HCT116 (cell line): ENCODE measurements at regions not wholly inside any gene's neighbourhood (a gene's known extent, or its start where the extent isn't known, plus 50 kb on each side); places are given as distances from the start of the nearest gene placed in this dataset.

Experiments
- ATAC-seq: fragments of 200-7000 bp; cut with Tn5 transposase; 2 replicates; pipeline ENCODE4 v1.9.1; 2020; ENCODE audit warnings: mild to moderate bottlenecking, moderate library complexity
- BruUV-seq: library from RNA; stranded (reverse); fragments of 400-500 nt; replicated peaks from 2 replicates; lab custom pipeline; 2021; lab: Mats Ljungman, UMichigan
- CTCF ChIA-PET: fragments of 300-600 bp; sonication (Branson Sonifier 250); formaldehyde crosslinking; loops from one replicate; lab custom pipeline; 2021; ENCODE audit warnings: antibody characterized with exemption; lab: Charles Lee
- POLR2A ChIA-PET: fragments of 300-600, 350-600 bp; sonication (Branson Sonifier 250); formaldehyde crosslinking; loops from one replicate; lab custom pipeline; 2021; ENCODE audit warnings: antibody characterized with exemption; lab: Charles Lee
- RAD21 ChIA-PET, 2 experiments: fragments of 300-600 bp; sonication (Branson Sonifier 250); formaldehyde crosslinking; loops; one replicate each; lab custom pipeline; 2023; ENCODE audit warnings: low total read pairs in 2 of 2; ENCODE audit not compliant: uncharacterized antibody in 2 of 2, unreplicated experiment in 2 of 2, low non-redundant PET in 1 of 2; lab: Charles Lee
- DNase-seq: peaks from one replicate; pipeline ENCODE4 v3.0.0-alpha.2; 2010; ENCODE audit warnings: low read depth, low spot score
- H2AFZ ChIP-seq: fragments of 200-600 bp; shearing (Covaris generic), sonication (generic); 2 replicates; pipeline ENCODE4 v1.6.1; 2017; ENCODE audit warnings: low read depth, mixed run types, mixed read lengths, antibody characterized with exemption, low read length; ENCODE audit not compliant: poor library complexity, severe bottlenecking
- H3K27ac ChIP-seq: 2 replicates; pipeline ENCODE4 v1.5.1; 2012; ENCODE audit warnings: low read depth, low read length
- H3K27me3 ChIP-seq: fragments of 200-600 bp; sonication (generic); 2 replicates; pipeline ENCODE4 v1.6.1; 2016; ENCODE audit warnings: mixed run types, low read length, mixed read lengths; ENCODE audit not compliant: insufficient read depth
- H3K36me3 ChIP-seq, 2 experiments: fragments of 200-500 bp in 1 of 2; fragments of 200-600 bp in 1 of 2; sonication (Bioruptor generic) in 1 of 2; sonication (generic) in 1 of 2; 2 replicates each; pipeline versions ENCODE4 v1.5.1 to v1.6.1; 2014 to 2016; ENCODE audit warnings: low read length in 2 of 2, inconsistent platforms in 1 of 2, mixed read lengths in 1 of 2, mixed run types in 1 of 2; ENCODE audit not compliant: insufficient read depth in 2 of 2, control insufficient read depth in 1 of 2
- H3K4me1 ChIP-seq, 2 experiments: fragments of 200-600 bp in 1 of 2; sonication (generic) in 1 of 2; 2 replicates each; pipeline versions ENCODE4 v1.5.1 to v1.6.1; 2012 to 2017; ENCODE audit warnings: low read length in 2 of 2, inconsistent platforms in 1 of 2, mild to moderate bottlenecking in 1 of 2, mixed read lengths in 1 of 2, mixed run types in 1 of 2, moderate library complexity in 1 of 2; ENCODE audit not compliant: insufficient read depth in 2 of 2, control insufficient read depth in 1 of 2
- H3K4me2 ChIP-seq: fragments of 200-600 bp; sonication (generic); 2 replicates; pipeline ENCODE4 v1.6.1; 2017; ENCODE audit warnings: mixed run types, low read length, mixed read lengths
- H3K4me3 ChIP-seq, 2 experiments: fragments of 200-600 bp in 1 of 2; sonication (generic) in 1 of 2; replicated peaks in 1 of 2; 2 replicates each; pipeline ENCODE4 v1.5.1; 2011 to 2016; ENCODE audit warnings: low read length in 2 of 2, control low read depth in 1 of 2, low read depth in 1 of 2, mild to moderate bottlenecking in 1 of 2, mixed read lengths in 1 of 2, mixed run types in 1 of 2
- H3K79me2 ChIP-seq: fragments of 200-600 bp; sonication (generic); 2 replicates; pipeline ENCODE4 v1.6.1; 2017; ENCODE audit warnings: mild to moderate bottlenecking, mixed run types, low read length, moderate library complexity, mixed read lengths; ENCODE audit not compliant: insufficient read depth
- H3K9ac ChIP-seq: fragments of 200-600 bp; sonication (generic); 2 replicates; pipeline ENCODE4 v1.6.1; 2016; ENCODE audit warnings: low read length, mixed read lengths
- H3K9me2 ChIP-seq: fragments of 200-600 bp; sonication (generic), shearing (Covaris generic); 2 replicates; pipeline ENCODE4 v1.6.1; 2017; ENCODE audit warnings: mixed run types, mild to moderate bottlenecking, moderate library complexity; ENCODE audit not compliant: insufficient read depth
- H3K9me3 ChIP-seq, 2 experiments: fragments of 200-500 bp in 1 of 2; fragments of 200-600 bp in 1 of 2; sonication (Bioruptor generic) in 1 of 2; sonication (generic) in 1 of 2; 2 replicates each; pipeline ENCODE4 v1.6.1; 2014 to 2017; ENCODE audit warnings: low read length in 2 of 2, mixed read lengths in 2 of 2, inconsistent platforms in 1 of 2, low read depth in 1 of 2, mild to moderate bottlenecking in 1 of 2, mixed run types in 1 of 2, moderate library complexity in 1 of 2; ENCODE audit not compliant: control insufficient read depth in 1 of 2, insufficient read depth in 1 of 2
- H4K20me1 ChIP-seq: fragments of 200-600 bp; sonication (generic), shearing (Covaris generic); 2 replicates; pipeline ENCODE4 v1.6.1; 2017; ENCODE audit warnings: mixed run types, mild to moderate bottlenecking, moderate library complexity; ENCODE audit not compliant: insufficient read depth
- ATF3 ChIP-seq: IDR thresholded peaks from 2 replicates; pipeline ENCODE4 v1.6.1; 2012
- CBX3 ChIP-seq: IDR thresholded peaks from 2 replicates; pipeline ENCODE4 v1.6.1; 2012; ENCODE audit warnings: low read depth
- CEBPB ChIP-seq: IDR thresholded peaks from 2 replicates; pipeline ENCODE4 v1.6.1; 2012; ENCODE audit warnings: low read depth
- EGR1 ChIP-seq: IDR thresholded peaks from 2 replicates; pipeline ENCODE4 v1.6.1; 2012; ENCODE audit warnings: low read depth
- ELF1 ChIP-seq: IDR thresholded peaks from 2 replicates; pipeline ENCODE4 v1.6.1; 2012; ENCODE audit warnings: low read depth, borderline replicate concordance
- EZH2 ChIP-seq: fragments of 200-600 bp; sonication (generic); IDR thresholded peaks from 2 replicates; pipeline ENCODE4 v1.6.1; 2017; ENCODE audit warnings: antibody characterized with exemption, mixed run types
- EZH2phosphoT487 ChIP-seq: fragments of 200-600 bp; IDR thresholded peaks from 2 replicates; pipeline ENCODE4 v1.6.1; 2018; ENCODE audit warnings: antibody characterized with exemption, borderline replicate concordance
- FOSL1 ChIP-seq: IDR thresholded peaks from 2 replicates; pipeline ENCODE4 v1.6.1; 2012; ENCODE audit warnings: low read depth
- JUND ChIP-seq: IDR thresholded peaks from 2 replicates; pipeline ENCODE4 v1.6.1; 2012
- MAX ChIP-seq: IDR thresholded peaks from 2 replicates; pipeline ENCODE4 v1.6.1; 2012
- POLR2A ChIP-seq: IDR thresholded peaks from 2 replicates; pipeline ENCODE4 v1.7.0; 2011; ENCODE audit warnings: borderline replicate concordance; ENCODE audit not compliant: insufficient read depth, insufficient read length; ENCODE audit errors: extremely low read depth
- POLR2AphosphoS5 ChIP-seq: IDR thresholded peaks from 2 replicates; pipeline ENCODE4 v1.6.1; 2011; ENCODE audit warnings: mild to moderate bottlenecking, low read depth, low read length, moderate library complexity
- SIN3A ChIP-seq: IDR thresholded peaks from 2 replicates; pipeline ENCODE4 v1.6.1; 2012; ENCODE audit warnings: low read depth
- SP1 ChIP-seq: IDR thresholded peaks from 2 replicates; pipeline ENCODE4 v1.6.1; 2012; ENCODE audit warnings: low read depth
- SRF ChIP-seq: IDR thresholded peaks from 2 replicates; pipeline ENCODE4 v1.6.1; 2012; ENCODE audit warnings: low read depth
- YY1 ChIP-seq: IDR thresholded peaks from 2 replicates; pipeline ENCODE4 v1.6.1; 2011; ENCODE audit warnings: low read length, low read depth, moderate library complexity, mild to moderate bottlenecking; ENCODE audit not compliant: insufficient replicate concordance; ENCODE audit errors: extremely low read depth
- intact Hi-C: fragments of 100-400 bp; cut with micrococcal nuclease; formaldehyde crosslinking; loops from 2 replicates; pipeline ENCODE4 v1.10.0; 2022
- TF ChIP-seq, protein P1 (sequence below), 3 experiments: fragments of 200-600 bp in 1 of 3; sonication (generic) in 1 of 3; IDR thresholded peaks in 2 of 3; conservative IDR thresholded peaks in 1 of 3; 2 replicates each; pipeline ENCODE4 v1.5.1; 2012 to 2017; ENCODE audit warnings: low read depth in 2 of 3, low read length in 2 of 3, antibody characterized with exemption in 1 of 3, borderline replicate concordance in 1 of 3, control low read depth in 1 of 3, mild to moderate bottlenecking in 1 of 3, mixed read lengths in 1 of 3, mixed run types in 1 of 3, moderate library complexity in 1 of 3; ENCODE audit not compliant: insufficient read depth in 1 of 3
- TF ChIP-seq, protein P2 (sequence below): IDR thresholded peaks from 2 replicates; pipeline ENCODE4 v1.6.1; 2012; ENCODE audit warnings: low read depth

GRCh38 chr10:31593124-31593523 is 274.1 kb downstream of the ZEB1 start:
- Histone ChIP-seq H3K9me2 (no peaks in the 10 kb centered on the region), H3K36me3 (no peaks in the 10 kb centered on the region), H3K27ac (no peak overlapping the region), H3K27me3 (no peaks in the 10 kb centered on the region), H3K79me2 (no peaks in the 10 kb centered on the region), H3K4me2 (no peak overlapping the region), H3K4me1 (no peaks in the 10 kb centered on the region), H3K9ac (no peak overlapping the region), H3K4me3 (no peak overlapping the region), H2AFZ (no peak overlapping the region), H4K20me1 (no peaks in the 10 kb centered on the region), H3K9me3 (no peaks in the 10 kb centered on the region)
- TF ChIP-seq CEBPB (no peak), ELF1 (no peak), FOSL1 (no peak), SRF (no peak), POLR2AphosphoS5 (no peak), SP1 (no peak), JUND (no peak), EGR1 (no peak)
- TF ChIP-seq, protein P1, sequence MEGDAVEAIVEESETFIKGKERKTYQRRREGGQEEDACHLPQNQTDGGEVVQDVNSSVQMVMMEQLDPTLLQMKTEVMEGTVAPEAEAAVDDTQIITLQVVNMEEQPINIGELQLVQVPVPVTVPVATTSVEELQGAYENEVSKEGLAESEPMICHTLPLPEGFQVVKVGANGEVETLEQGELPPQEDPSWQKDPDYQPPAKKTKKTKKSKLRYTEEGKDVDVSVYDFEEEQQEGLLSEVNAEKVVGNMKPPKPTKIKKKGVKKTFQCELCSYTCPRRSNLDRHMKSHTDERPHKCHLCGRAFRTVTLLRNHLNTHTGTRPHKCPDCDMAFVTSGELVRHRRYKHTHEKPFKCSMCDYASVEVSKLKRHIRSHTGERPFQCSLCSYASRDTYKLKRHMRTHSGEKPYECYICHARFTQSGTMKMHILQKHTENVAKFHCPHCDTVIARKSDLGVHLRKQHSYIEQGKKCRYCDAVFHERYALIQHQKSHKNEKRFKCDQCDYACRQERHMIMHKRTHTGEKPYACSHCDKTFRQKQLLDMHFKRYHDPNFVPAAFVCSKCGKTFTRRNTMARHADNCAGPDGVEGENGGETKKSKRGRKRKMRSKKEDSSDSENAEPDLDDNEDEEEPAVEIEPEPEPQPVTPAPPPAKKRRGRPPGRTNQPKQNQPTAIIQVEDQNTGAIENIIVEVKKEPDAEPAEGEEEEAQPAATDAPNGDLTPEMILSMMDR (IDR thresholded peaks at IDR 0.05 in 2 of 3, conservative IDR thresholded peaks at IDR 0.05 in 1 of 3; ENCODE audit: borderline replicate concordance in 1 of 3, insufficient read depth in 1 of 3, low read depth in 2 of 3, low read length in 2 of 3), result no peak
- CTCF ChIA-PET, result interaction anchor here (0.9 kb wide), 1 partner anchor 9 kb away, joined by 3 read pairs; no protein-coding TSS in a partner anchor
- intact Hi-C loops, result no loop called here
- DNase-seq (no peak), ATAC-seq (no peak)
- POLR2A ChIA-PET, result no interaction called here
- no TSS peak for BruUV-seq
- RAD21 ChIA-PET, result no interaction called here

GRCh38 chr10:31591569-31591968 is 272.6 kb downstream of the ZEB1 start:
- ATAC-seq, result no peak
- BruUV-seq, result no TSS peak

More at GRCh38 chr10:31591569-31591968, 272.6 kb downstream of the ZEB1 start:
- TF ChIP-seq, protein P2, sequence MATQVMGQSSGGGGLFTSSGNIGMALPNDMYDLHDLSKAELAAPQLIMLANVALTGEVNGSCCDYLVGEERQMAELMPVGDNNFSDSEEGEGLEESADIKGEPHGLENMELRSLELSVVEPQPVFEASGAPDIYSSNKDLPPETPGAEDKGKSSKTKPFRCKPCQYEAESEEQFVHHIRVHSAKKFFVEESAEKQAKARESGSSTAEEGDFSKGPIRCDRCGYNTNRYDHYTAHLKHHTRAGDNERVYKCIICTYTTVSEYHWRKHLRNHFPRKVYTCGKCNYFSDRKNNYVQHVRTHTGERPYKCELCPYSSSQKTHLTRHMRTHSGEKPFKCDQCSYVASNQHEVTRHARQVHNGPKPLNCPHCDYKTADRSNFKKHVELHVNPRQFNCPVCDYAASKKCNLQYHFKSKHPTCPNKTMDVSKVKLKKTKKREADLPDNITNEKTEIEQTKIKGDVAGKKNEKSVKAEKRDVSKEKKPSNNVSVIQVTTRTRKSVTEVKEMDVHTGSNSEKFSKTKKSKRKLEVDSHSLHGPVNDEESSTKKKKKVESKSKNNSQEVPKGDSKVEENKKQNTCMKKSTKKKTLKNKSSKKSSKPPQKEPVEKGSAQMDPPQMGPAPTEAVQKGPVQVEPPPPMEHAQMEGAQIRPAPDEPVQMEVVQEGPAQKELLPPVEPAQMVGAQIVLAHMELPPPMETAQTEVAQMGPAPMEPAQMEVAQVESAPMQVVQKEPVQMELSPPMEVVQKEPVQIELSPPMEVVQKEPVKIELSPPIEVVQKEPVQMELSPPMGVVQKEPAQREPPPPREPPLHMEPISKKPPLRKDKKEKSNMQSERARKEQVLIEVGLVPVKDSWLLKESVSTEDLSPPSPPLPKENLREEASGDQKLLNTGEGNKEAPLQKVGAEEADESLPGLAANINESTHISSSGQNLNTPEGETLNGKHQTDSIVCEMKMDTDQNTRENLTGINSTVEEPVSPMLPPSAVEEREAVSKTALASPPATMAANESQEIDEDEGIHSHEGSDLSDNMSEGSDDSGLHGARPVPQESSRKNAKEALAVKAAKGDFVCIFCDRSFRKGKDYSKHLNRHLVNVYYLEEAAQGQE, result no peak
- TF ChIP-seq CEBPB (no peak), EZH2phosphoT487 (no peak), FOSL1 (no peak), SIN3A (no peak), EZH2 (no peak), SP1 (no peak), YY1 (no peak), ATF3 (no peak), ELF1 (no peak), CBX3 (no peak), MAX (no peak), POLR2A (no peak)
- RAD21 ChIA-PET, result no interaction called here
- intact Hi-C loops, result no loop called here
- H3K4me3 ChIP-seq, result no peak overlapping the region
- H3K4me1 ChIP-seq, result no peaks in the 10 kb centered on the region
- H3K27me3 ChIP-seq, result no peaks in the 10 kb centered on the region
- H3K9me2 ChIP-seq, result no peaks in the 10 kb centered on the region
- no peak overlapping the region for H3K9ac ChIP-seq
- POLR2A ChIA-PET, result interaction anchor here (1.1 kb wide), 1 partner anchor 9 kb away, joined by 3 read pairs; no protein-coding TSS in a partner anchor
- no peak overlapping the region for H3K27ac ChIP-seq
- H4K20me1 ChIP-seq, result no peaks in the 10 kb centered on the region
- CTCF ChIA-PET, result no interaction called here
- no peak overlapping the region for H3K4me2 ChIP-seq
- no peaks in the 10 kb centered on the region for H3K36me3 ChIP-seq
- H3K9me3 ChIP-seq, result no peaks in the 10 kb centered on the region
- no peak overlapping the region for H2AFZ ChIP-seq
- DNase-seq, result no peak
- H3K79me2 ChIP-seq, result no peaks in the 10 kb centered on the region
